ENCODE measurements at regions not wholly inside any gene's neighbourhood (a gene's known extent, or its start where the extent isn't known, plus 50 kb on each side); places are given as distances from the start of the nearest gene placed in this dataset.

- DNase-seq (no peak), ATAC-seq (no peak)
- Histone ChIP-seq H3K36me3 (ENCODE audit: insufficient read depth in 1 of 2, low read depth in 1 of 2) (no peaks in the 10 kb centered on the region), H3K27ac (no peak overlapping the region), H3K9me3 (no peaks in the 10 kb centered on the region), H3K4me1 (no peaks in the 10 kb centered on the region), H3K27me3 (ENCODE audit: insufficient read depth in 3 of 3, low read length in 2 of 3) (no peaks in the 10 kb centered on the region), H3K4me3 (no peak overlapping the region)
- 20 to 26% (median 22%) methylated on average over 1 of the region's 1 CpG for WGBS, 3 donors
- no peak for TF ChIP-seq CTCF (IDR thresholded peaks at IDR 0.05)
- intact Hi-C loops (cut with DNase I), result no loop called here
Observed at GRCh38 chr2:224325941-224326340, 76.0 kb downstream of the FAM124B start.

- intact Hi-C loops (cut with DNase I), result no loop called here
- no peaks in the 10 kb centered on the region for H3K4me1 ChIP-seq
- DNase-seq (no peak), ATAC-seq (no peak)
- 87 to 90% (median 87%) methylated on average over 5 of the region's 5 CpGs for WGBS, 3 donors
- no peaks in the 10 kb centered on the region for H3K36me3 ChIP-seq (ENCODE audit: insufficient read depth in 1 of 2, low read depth in 1 of 2)
- TF ChIP-seq CTCF (IDR thresholded peaks at IDR 0.05), result no peak
- no peak overlapping the region for H3K4me3 ChIP-seq
- H3K27me3 ChIP-seq (ENCODE audit: insufficient read depth in 3 of 3, low read length in 2 of 3), result no peaks in the 10 kb centered on the region
- H3K27ac ChIP-seq, result no peak overlapping the region
- no peaks in the 10 kb centered on the region for H3K9me3 ChIP-seq
Observed at GRCh38 chr2:224324604-224325003, 77.3 kb downstream of the FAM124B start.

- Histone ChIP-seq H3K4me3 (no peak overlapping the region), H3K9me3 (no peaks in the 10 kb centered on the region), H3K27me3 (ENCODE audit: insufficient read depth in 3 of 3, low read length in 2 of 3) (peaks cover 0 to 2% (median 0%) of the 10 kb centered on the region in 3 donors), H3K4me1 (no peaks in the 10 kb centered on the region), H3K27ac (no peak overlapping the region), H3K36me3 (ENCODE audit: insufficient read depth in 1 of 2, low read depth in 1 of 2) (no peaks in the 10 kb centered on the region)
- WGBS, 3 donors, result 89 to 95% (median 94%) methylated on average over 1 of the region's 1 CpG
- ATAC-seq (no peak), DNase-seq (no peak)
- intact Hi-C loops (cut with DNase I), result no loop called here
- no peak for TF ChIP-seq CTCF (IDR thresholded peaks at IDR 0.05)
Observed at GRCh38 chr2:224320660-224321059, 81.2 kb downstream of the FAM124B start.

- Histone ChIP-seq H3K27ac (no peak overlapping the region), H3K4me3 (no peak overlapping the region), H3K4me1 (no peaks in the 10 kb centered on the region), H3K9me3 (no peaks in the 10 kb centered on the region), H3K27me3 (ENCODE audit: insufficient read depth in 3 of 3, low read length in 2 of 3) (peaks cover 0 to 2% (median 0%) of the 10 kb centered on the region in 3 donors), H3K36me3 (ENCODE audit: insufficient read depth in 1 of 2, low read depth in 1 of 2) (no peaks in the 10 kb centered on the region)
- WGBS, 3 donors, result 18 to 39% (median 26%) methylated on average over 5 of the region's 5 CpGs
- DNase-seq, result no peak
- no peak for ATAC-seq
- intact Hi-C loops (cut with DNase I), result no loop called here
- TF ChIP-seq CTCF (IDR thresholded peaks at IDR 0.05), result no peak
Observed at GRCh38 chr2:224319750-224320149, 82.2 kb downstream of the FAM124B start.

- H3K36me3 ChIP-seq (ENCODE audit: insufficient read depth in 1 of 2, low read depth in 1 of 2), result no peaks in the 10 kb centered on the region
- H3K4me1 ChIP-seq, result no peaks in the 10 kb centered on the region
- no peaks in the 10 kb centered on the region for H3K9me3 ChIP-seq
- TF ChIP-seq CTCF (IDR thresholded peaks at IDR 0.05), result no peak
- DNase-seq (no peak), ATAC-seq (no peak)
- WGBS, 3 donors, result 31 to 41% (median 33%) methylated on average over 3 of the region's 3 CpGs
- H3K27ac ChIP-seq, result no peak overlapping the region
- no peak overlapping the region for H3K4me3 ChIP-seq
- intact Hi-C loops (cut with DNase I), result no loop called here
- peaks cover 0 to 12% (median 0%) of the 10 kb centered on the region in 3 donors for H3K27me3 ChIP-seq (ENCODE audit: insufficient read depth in 3 of 3, low read length in 2 of 3)
Observed at GRCh38 chr2:224312741-224313140, 89.2 kb downstream of the FAM124B start.

All from psoas muscle (tissue), 7 donors.